A549 (cell line): ENCODE measurements at regions not wholly inside any gene's neighbourhood (a gene's known extent, or its start where the extent isn't known, plus 50 kb on each side); places are given as distances from the start of the nearest gene placed in this dataset.
A peak's percentile ranks its signal among the peaks of the same experiment; 100 is the strongest.

Experiments used
- ATAC-seq, 2 experiments: fragments of 200-7000 bp in 1 of 2; fragments of >200 bp in 1 of 2; cut with Nextera tagmentation in 1 of 2; cut with Tn5 transposase in 1 of 2; 3 replicates each; pipeline versions ENCODE4 v1.8.0 to v1.9.1; 2018 to 2020; ENCODE audit warnings: mild to moderate bottlenecking in 1 of 2, moderate library complexity in 1 of 2
- CTCF ChIA-PET: fragments of 300-600 bp; sonication (Branson Sonifier 250); formaldehyde crosslinking; extraction: SDS; loops from one replicate; lab custom pipeline; 2021; ENCODE audit warnings: antibody characterized with exemption, inconsistent platforms; lab: Yijun Ruan, JAX
- POLR2A ChIA-PET: fragments of 350-600 bp; formaldehyde crosslinking; extraction: SDS; loops from one replicate; lab custom pipeline; 2021; ENCODE audit warnings: antibody characterized with exemption, inconsistent platforms; lab: Yijun Ruan, JAX
- DNase-seq, 2 experiments: peaks; one replicate each; pipeline versions ENCODE4 v3.0.0 to v3.0.0-alpha.2; 2011 to 2016; ENCODE audit warnings: low read depth in 1 of 2, low spot score in 1 of 2
- FAIRE-seq: peaks from 2 replicates; lab custom pipeline; 2011; peaks lifted over from hg19 to GRCh38; lab: Jason Lieb, UNC
- H3K27ac ChIP-seq, 2 experiments: fragments of >200 bp; sonication (Bioruptor Twin); formaldehyde crosslinking; 3 replicates each; pipeline ENCODE4 v1.5.1; 2016 to 2017
- H3K4me1 ChIP-seq: fragments of >200 bp; sonication (Bioruptor Twin); formaldehyde crosslinking; 3 replicates; pipeline ENCODE4 v1.6.1; 2016
- H3K4me2 ChIP-seq: fragments of >200 bp; sonication (Bioruptor Twin); formaldehyde crosslinking; 3 replicates; pipeline ENCODE4 v1.6.1; 2016
- H3K4me3 ChIP-seq: fragments of >200 bp; sonication (Bioruptor Twin); formaldehyde crosslinking; 3 replicates; pipeline ENCODE4 v1.5.1; 2016
- H3K9me3 ChIP-seq: fragments of >200 bp; sonication (Bioruptor Twin); formaldehyde crosslinking; 3 replicates; pipeline ENCODE4 v1.6.1; 2016
- CBX2 ChIP-seq: fragments of 200-600 bp; sonication (generic); IDR thresholded peaks from 2 replicates; pipeline ENCODE4 v1.6.1; 2016; ENCODE audit warnings: low read depth, mild to moderate bottlenecking, borderline replicate concordance
- CHD4 ChIP-seq: fragments of 200-600 bp; sonication (generic); IDR thresholded peaks from 2 replicates; pipeline ENCODE4 v1.6.1; 2016; ENCODE audit warnings: antibody characterized with exemption, mild to moderate bottlenecking, borderline replicate concordance
- E2F6 ChIP-seq: IDR thresholded peaks from 2 replicates; pipeline ENCODE4 v1.6.1; 2012; ENCODE audit warnings: low read depth, borderline replicate concordance
- EHF ChIP-seq: fragments of 250-450 bp; sonication (Bioruptor Pico); IDR thresholded peaks from 2 replicates; pipeline ENCODE4 v1.5.0; 2020; ENCODE audit warnings: mild to moderate bottlenecking
- ELK1 ChIP-seq: fragments of 150-350 bp; IDR thresholded peaks from 2 replicates; pipeline ENCODE4 v1.6.1; 2014; ENCODE audit warnings: low read depth, mild to moderate bottlenecking, low read length
- FOSB ChIP-seq: fragments of 250-450 bp; sonication (Bioruptor Pico); IDR thresholded peaks from 2 replicates; pipeline ENCODE4 v1.5.0; 2020; ENCODE audit warnings: mild to moderate bottlenecking, moderate library complexity
- FOXS1 ChIP-seq: fragments of 250-450 bp; sonication (Bioruptor Pico); IDR thresholded peaks from 2 replicates; pipeline ENCODE4 v1.5.0; 2020; ENCODE audit warnings: mild to moderate bottlenecking, moderate library complexity
- GATA3 ChIP-seq: IDR thresholded peaks from 2 replicates; pipeline ENCODE4 v1.6.1; 2012; ENCODE audit warnings: borderline replicate concordance
- HEYL ChIP-seq: fragments of 250-450 bp; sonication (Bioruptor Pico); IDR thresholded peaks from 2 replicates; pipeline ENCODE4 v1.8.0; 2021; ENCODE audit warnings: mild to moderate bottlenecking, moderate library complexity
- KDM1A ChIP-seq: fragments of 200-600 bp; sonication (generic); IDR thresholded peaks from 2 replicates; pipeline ENCODE4 v1.6.1; 2016; ENCODE audit warnings: low read depth, mild to moderate bottlenecking
- KDM5A ChIP-seq: fragments of 200-600 bp; sonication (generic); IDR thresholded peaks from 2 replicates; pipeline ENCODE4 v1.6.1; 2016; ENCODE audit warnings: antibody characterized with exemption, mild to moderate bottlenecking
- NPAS2 ChIP-seq: fragments of 250-450 bp; sonication (Bioruptor Pico); IDR thresholded peaks from 2 replicates; pipeline ENCODE4 v1.8.0; 2022; ENCODE audit warnings: mild to moderate bottlenecking, moderate library complexity, borderline replicate concordance
- PBX3 ChIP-seq: IDR thresholded peaks from 2 replicates; pipeline ENCODE4 v1.6.1; 2012
- PHF8 ChIP-seq: fragments of 200-600 bp; sonication (generic); IDR thresholded peaks from 2 replicates; pipeline ENCODE4 v1.6.1; 2016; ENCODE audit warnings: low read depth, mild to moderate bottlenecking, antibody characterized with exemption, moderate library complexity, borderline replicate concordance
- POLR2AphosphoS2 ChIP-seq: conservative IDR thresholded peaks from 2 replicates; pipeline ENCODE4 v1.6.1; 2012; ENCODE audit warnings: low read length, improper control_type of control experiment, inconsistent platforms
- SREBF2 ChIP-seq: fragments of 450-650 bp; IDR thresholded peaks from 2 replicates; pipeline ENCODE4 v1.6.1; 2014; ENCODE audit warnings: mild to moderate bottlenecking, moderate library complexity
- TFCP2L1 ChIP-seq: fragments of 250-450 bp; sonication (Bioruptor Pico); IDR thresholded peaks from 2 replicates; pipeline ENCODE4 v1.5.0; 2021; ENCODE audit warnings: mild to moderate bottlenecking
- ZFP36 ChIP-seq: fragments of 450-650 bp; IDR thresholded peaks from 2 replicates; pipeline ENCODE4 v1.6.1; 2014; ENCODE audit warnings: borderline replicate concordance; ENCODE audit not compliant: partially characterized antibody
- ZNF302 ChIP-seq: fragments of 250-450 bp; sonication (Bioruptor Pico); IDR thresholded peaks from 2 replicates; pipeline ENCODE4 v1.9.0; 2021; ENCODE audit warnings: inconsistent platforms, mild to moderate bottlenecking, moderate library complexity
- WGBS: methylation state at CpG from one replicate; pipeline ENCODE4 v1.1.6; 2017; ENCODE audit errors: missing lambda C conversion rate; 5-methylcytosine and 5-hydroxymethylcytosine counted together

GRCh38 chr2:234219046-234219310 lies 168.5 kb downstream of the SPP2 start:
- FAIRE-seq (no peak), DNase-seq (no peak)
- POLR2A ChIA-PET = no interaction called here
- H3K4me3 ChIP-seq = no peak overlapping the region
- H3K27ac ChIP-seq = 0 out of 6 replicates have a peak overlapping the region, but pooled peaks of 1 of the 2 experiments have one; percentile 41
- WGBS = 91% methylated on average over 4 of the region's 4 CpGs
- no peak overlapping the region for H3K4me2 ChIP-seq
- no peak for TF ChIP-seq POLR2AphosphoS2
- TF ChIP-seq E2F6 = no peak
- no peak for TF ChIP-seq PHF8
- no peak for TF ChIP-seq TFCP2L1
- no peak for TF ChIP-seq FOXS1 (CRISPR knock-in tag)
- TF ChIP-seq EHF (CRISPR knock-in tag) = no peak
- no peak for TF ChIP-seq HEYL (CRISPR knock-in tag)
- TF ChIP-seq SREBF2 = no peak
- no peak for TF ChIP-seq KDM5A
- no peak for TF ChIP-seq NPAS2 (CRISPR knock-in tag)
- TF ChIP-seq GATA3 = no peak
- no peak for TF ChIP-seq KDM1A
- TF ChIP-seq FOSB (CRISPR knock-in tag) = no peak
- no peak for TF ChIP-seq ZNF302
- no peak for TF ChIP-seq PBX3
- TF ChIP-seq, all 56 proteins: peak for 0
- Histone ChIP-seq H3K4me1 (peaks cover 9% of the 10 kb centered on the region), H3K9me3 (peaks cover 4% of the 10 kb centered on the region; the same call in 1 of the 3 replicates)
- CTCF ChIA-PET = interaction anchor here (0.6 to 1.0 kb wide), 2 partner anchors 15 to 39 kb away, joined by 3 read pairs; no protein-coding TSS in a partner anchor
- ATAC-seq = no peak

- Histone ChIP-seq H3K4me1 (peaks cover 9% of the 10 kb centered on the region), H3K9me3 (peaks cover 4% of the 10 kb centered on the region; the same call in 1 of the 3 replicates), H3K4me2 (peak overlapping the region; percentile 26; the same call in 1 of the 3 replicates), H3K27ac (peak overlapping the region in 1 of 2 experiments; percentile 41; a peak in 3 of 6 replicates), H3K4me3 (no peak overlapping the region)
- TF ChIP-seq CHD4 (no peak), CBX2 (no peak), PBX3 (no peak), ZFP36 (no peak), ELK1 (no peak), FOXS1 (CRISPR knock-in tag) (no peak)
- CTCF ChIA-PET = interaction anchor here (0.5 to 1.0 kb wide), 3 partner anchors 16 to 1457 kb away, joined by 3 read pairs; no protein-coding TSS in a partner anchor
- FAIRE-seq = no peak
- POLR2A ChIA-PET = interaction anchor here (0.6 kb wide), 1 partner anchor 11 kb away, joined by 8 read pairs; no protein-coding TSS in a partner anchor
- WGBS = 74% methylated on average over 11 of the region's 11 CpGs
- no peak for DNase-seq
- ATAC-seq = peak in 1 of 2 experiments; percentile 29; a peak in 2 of 6 replicates
These were observed 168.0 kb downstream of the SPP2 start for GRCh38 chr2:234218266-234219045.
